ENCODE measurements at regions not wholly inside any gene's neighbourhood (a gene's known extent, or its start where the extent isn't known, plus 50 kb on each side); places are given as distances from the start of the nearest gene placed in this dataset.

DNA sequence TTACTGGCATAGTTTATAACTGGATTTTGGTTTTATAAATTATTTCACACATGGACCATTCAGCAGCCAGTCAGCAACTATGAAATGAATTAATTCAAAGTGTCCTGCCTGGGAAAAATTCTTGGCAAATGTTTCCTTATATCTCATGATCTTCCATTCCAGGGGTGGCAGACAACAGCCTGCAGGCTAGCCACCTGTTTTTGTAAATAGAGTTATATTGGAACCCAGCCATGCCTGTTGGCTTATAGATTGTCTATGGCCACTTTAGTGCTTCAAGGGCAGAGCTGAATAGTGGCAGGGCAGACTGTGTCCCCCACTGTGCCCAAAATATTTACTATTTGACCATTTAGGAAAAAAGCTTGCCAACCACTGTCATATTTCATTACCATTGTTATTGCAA, 613.7 kb downstream of the TMEM114 start:
- Mint-ChIP-seq H3K9me3 (peaks cover 12% of the 10 kb centered on the region), H3K4me3 (no peak overlapping the region), H3K36me3 (ENCODE audit: low read depth) (no peaks in the 10 kb centered on the region), H3K27me3 (no peaks in the 10 kb centered on the region), H3K4me1 (ENCODE audit: low read depth) (no peaks in the 10 kb centered on the region), H3K27ac (no peak overlapping the region)
- intact Hi-C loops (cut with DNase I, micrococcal nuclease), result no loop called here
- H3K27ac ChIP-seq (ENCODE audit: low read depth in 1 of 2, low read length in 2 of 2), result no peak overlapping the region
- DNase-seq (no peak), ATAC-seq (ENCODE audit: poor library complexity) (no peak)
- no peaks in the 10 kb centered on the region for H3K36me3 ChIP-seq (ENCODE audit: insufficient read depth, low read length)
- H3K27me3 ChIP-seq (ENCODE audit: control insufficient read depth in 1 of 2, insufficient read depth in 2 of 2, low read length in 2 of 2), result no peaks in the 10 kb centered on the region
- TF ChIP-seq, protein P1, sequence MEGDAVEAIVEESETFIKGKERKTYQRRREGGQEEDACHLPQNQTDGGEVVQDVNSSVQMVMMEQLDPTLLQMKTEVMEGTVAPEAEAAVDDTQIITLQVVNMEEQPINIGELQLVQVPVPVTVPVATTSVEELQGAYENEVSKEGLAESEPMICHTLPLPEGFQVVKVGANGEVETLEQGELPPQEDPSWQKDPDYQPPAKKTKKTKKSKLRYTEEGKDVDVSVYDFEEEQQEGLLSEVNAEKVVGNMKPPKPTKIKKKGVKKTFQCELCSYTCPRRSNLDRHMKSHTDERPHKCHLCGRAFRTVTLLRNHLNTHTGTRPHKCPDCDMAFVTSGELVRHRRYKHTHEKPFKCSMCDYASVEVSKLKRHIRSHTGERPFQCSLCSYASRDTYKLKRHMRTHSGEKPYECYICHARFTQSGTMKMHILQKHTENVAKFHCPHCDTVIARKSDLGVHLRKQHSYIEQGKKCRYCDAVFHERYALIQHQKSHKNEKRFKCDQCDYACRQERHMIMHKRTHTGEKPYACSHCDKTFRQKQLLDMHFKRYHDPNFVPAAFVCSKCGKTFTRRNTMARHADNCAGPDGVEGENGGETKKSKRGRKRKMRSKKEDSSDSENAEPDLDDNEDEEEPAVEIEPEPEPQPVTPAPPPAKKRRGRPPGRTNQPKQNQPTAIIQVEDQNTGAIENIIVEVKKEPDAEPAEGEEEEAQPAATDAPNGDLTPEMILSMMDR (IDR thresholded peaks at IDR 0.05), result no peak
- peaks cover 0 to 6% of the 10 kb centered on the region in 2 experiments for H3K9me3 ChIP-seq (ENCODE audit: control insufficient read depth in 1 of 2, insufficient read depth in 1 of 2, low read length in 2 of 2)
- H3K4me3 ChIP-seq (ENCODE audit: low read length), result no peak overlapping the region
- CTCF ChIA-PET, result no interaction called here
- POLR2A ChIA-PET, result no interaction called here
- no peaks in the 10 kb centered on the region for H3K4me1 ChIP-seq (ENCODE audit: insufficient read depth, low read length)

DNA sequence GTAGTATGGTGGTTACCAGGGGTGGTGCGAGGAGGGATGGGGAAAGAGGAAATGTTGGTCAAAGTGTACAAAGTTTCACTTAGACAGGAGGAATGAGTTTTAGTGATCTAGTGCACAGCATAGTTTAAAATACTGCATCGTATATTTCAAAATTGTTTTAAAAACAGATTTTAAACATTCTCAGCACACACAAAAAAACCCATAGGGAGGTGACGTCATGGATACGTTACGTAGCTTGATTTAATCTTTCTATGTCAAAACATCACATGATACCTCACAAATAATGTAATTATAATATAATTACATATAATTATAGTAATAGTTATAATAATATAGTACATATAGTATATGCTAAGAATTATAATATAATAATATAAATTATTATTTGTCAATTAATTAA, 614.2 kb downstream of the TMEM114 start:
- no peak overlapping the region for H3K4me3 ChIP-seq (ENCODE audit: low read length)
- POLR2A ChIA-PET, result no interaction called here
- Mint-ChIP-seq H3K27ac (no peak overlapping the region), H3K9me3 (peaks cover 10% of the 10 kb centered on the region), H3K4me3 (no peak overlapping the region), H3K27me3 (no peaks in the 10 kb centered on the region), H3K4me1 (ENCODE audit: low read depth) (no peaks in the 10 kb centered on the region), H3K36me3 (ENCODE audit: low read depth) (no peaks in the 10 kb centered on the region)
- no peak for DNase-seq
- CTCF ChIA-PET, result no interaction called here
- peaks cover 0 to 5% of the 10 kb centered on the region in 2 experiments for H3K9me3 ChIP-seq (ENCODE audit: control insufficient read depth in 1 of 2, insufficient read depth in 1 of 2, low read length in 2 of 2)
- no peaks in the 10 kb centered on the region for H3K27me3 ChIP-seq (ENCODE audit: control insufficient read depth in 1 of 2, insufficient read depth in 2 of 2, low read length in 2 of 2)
- H3K4me1 ChIP-seq (ENCODE audit: insufficient read depth, low read length), result no peaks in the 10 kb centered on the region
- H3K27ac ChIP-seq (ENCODE audit: low read depth in 1 of 2, low read length in 2 of 2), result no peak overlapping the region
- TF ChIP-seq, protein P1 (IDR thresholded peaks at IDR 0.05), result no peak
- no peak for ATAC-seq (ENCODE audit: poor library complexity)
- no peaks in the 10 kb centered on the region for H3K36me3 ChIP-seq (ENCODE audit: insufficient read depth, low read length)
- intact Hi-C loops (cut with DNase I, micrococcal nuclease), result no loop called here

DNA sequence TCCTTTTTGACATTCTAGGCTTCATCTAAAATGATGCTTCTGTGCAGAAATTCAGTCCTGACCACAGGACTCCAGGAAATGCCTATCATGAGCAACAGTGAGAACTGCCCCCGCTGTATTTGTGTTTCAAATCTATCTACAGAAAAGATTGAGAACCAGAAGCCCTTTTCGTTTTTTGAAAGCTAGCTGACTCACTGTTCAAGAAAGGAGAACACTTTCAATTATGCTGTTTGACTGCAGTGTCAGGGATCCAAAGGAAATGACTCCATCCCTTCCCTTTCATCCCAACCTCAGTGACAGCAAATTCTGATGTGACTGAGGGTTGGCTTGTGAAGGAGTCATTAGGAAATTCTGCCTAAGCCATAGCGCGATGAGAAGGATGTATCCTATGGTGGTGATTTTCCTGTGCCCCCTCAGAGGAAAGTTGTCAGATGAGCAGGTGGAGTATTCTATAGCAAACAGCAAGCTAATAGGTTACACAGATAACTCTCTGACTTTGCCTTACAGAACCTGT, 622.3 kb downstream of the TMEM114 start:
- CTCF ChIA-PET, result no interaction called here
- H3K36me3 Mint-ChIP-seq (ENCODE audit: low read depth), result no peaks in the 10 kb centered on the region
- no peaks in the 10 kb centered on the region for H3K27me3 ChIP-seq (ENCODE audit: control insufficient read depth in 1 of 2, insufficient read depth in 2 of 2, low read length in 2 of 2)
- H3K4me3 Mint-ChIP-seq, result no peak overlapping the region
- no peaks in the 10 kb centered on the region for H3K27me3 Mint-ChIP-seq
- ATAC-seq (ENCODE audit: poor library complexity) (no peak), DNase-seq (no peak)
- H3K27ac Mint-ChIP-seq, result no peak overlapping the region
- no peaks in the 10 kb centered on the region for H3K4me1 ChIP-seq (ENCODE audit: insufficient read depth, low read length)
- intact Hi-C loops (cut with DNase I, micrococcal nuclease), result no loop called here
- no peak overlapping the region for H3K27ac ChIP-seq (ENCODE audit: low read depth in 1 of 2, low read length in 2 of 2)
- no peak overlapping the region for H3K4me3 ChIP-seq (ENCODE audit: low read length)
- no peaks in the 10 kb centered on the region for H3K4me1 Mint-ChIP-seq (ENCODE audit: low read depth)
- H3K9me3 ChIP-seq (ENCODE audit: control insufficient read depth in 1 of 2, insufficient read depth in 1 of 2, low read length in 2 of 2), result peaks cover 0 to 4% of the 10 kb centered on the region in 2 experiments
- TF ChIP-seq, protein P1 (IDR thresholded peaks at IDR 0.05), result no peak
- H3K9me3 Mint-ChIP-seq, result peaks cover 13% of the 10 kb centered on the region
- POLR2A ChIA-PET, result no interaction called here
- H3K36me3 ChIP-seq (ENCODE audit: insufficient read depth, low read length), result no peaks in the 10 kb centered on the region

Measured in CD4-positive, alpha-beta T cell (primary cell).